PFSK-1 (cell line): ENCODE measurements at regions not wholly inside any gene's neighbourhood (a gene's known extent, or its start where the extent isn't known, plus 50 kb on each side); places are given as distances from the start of the nearest gene placed in this dataset.

Source experiments
- FOXP2 ChIP-seq: optimal IDR thresholded peaks from 2 replicates; pipeline ENCODE3; 2011; ENCODE audit warnings: borderline replicate concordance, control low read depth, inconsistent platforms; ENCODE audit not compliant: insufficient read depth; ENCODE audit errors: extremely low read length, extremely low read depth
- POLR2AphosphoS5 ChIP-seq: IDR thresholded peaks from 2 replicates; pipeline ENCODE4 v1.6.1; 2012; ENCODE audit warnings: low read depth, mild to moderate bottlenecking, control low read depth, low read length, moderate library complexity
- REST ChIP-seq, 2 experiments: IDR thresholded peaks; 2 replicates each; pipeline versions ENCODE4 v1.6.1 to v1.8.0; 2011 to 2012; ENCODE audit warnings: low read depth in 2 of 2, low read length in 2 of 2, control low read depth in 1 of 2, inconsistent platforms in 1 of 2, mild to moderate bottlenecking in 1 of 2, moderate library complexity in 1 of 2; ENCODE audit not compliant: insufficient read depth in 1 of 2
- SIN3A ChIP-seq: IDR thresholded peaks from 2 replicates; pipeline ENCODE4 v1.6.1; 2012; ENCODE audit warnings: mild to moderate bottlenecking, low read length, moderate library complexity, borderline replicate concordance; ENCODE audit not compliant: insufficient read depth
- TAF1 ChIP-seq: IDR thresholded peaks from 2 replicates; pipeline ENCODE4 v1.6.1; 2012; ENCODE audit warnings: low read length, control low read depth, borderline replicate concordance; ENCODE audit not compliant: insufficient read depth

DNA sequence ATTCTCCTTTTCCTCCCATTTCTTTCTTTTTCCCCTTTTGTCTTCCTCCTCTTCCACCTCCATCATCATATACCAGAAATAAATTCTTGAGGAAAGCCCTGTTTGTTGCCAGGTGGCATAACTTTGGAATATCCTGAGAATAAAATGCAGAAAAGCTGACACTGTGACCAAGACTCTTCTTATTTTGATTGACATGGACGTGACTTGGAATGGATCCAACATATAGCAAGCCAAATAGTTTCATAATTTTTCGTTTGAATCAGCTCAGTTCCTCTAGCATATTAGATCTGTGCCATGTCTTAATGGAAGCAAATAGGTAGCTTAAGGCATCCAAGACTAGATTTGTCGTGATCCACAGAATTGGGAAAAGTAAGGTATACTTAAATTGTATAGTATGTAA lies 354.7 kb upstream of the FIGN start:
- TF ChIP-seq SIN3A: no peak
- TF ChIP-seq FOXP2: no peak
- no peak for TF ChIP-seq POLR2AphosphoS5

DNA sequence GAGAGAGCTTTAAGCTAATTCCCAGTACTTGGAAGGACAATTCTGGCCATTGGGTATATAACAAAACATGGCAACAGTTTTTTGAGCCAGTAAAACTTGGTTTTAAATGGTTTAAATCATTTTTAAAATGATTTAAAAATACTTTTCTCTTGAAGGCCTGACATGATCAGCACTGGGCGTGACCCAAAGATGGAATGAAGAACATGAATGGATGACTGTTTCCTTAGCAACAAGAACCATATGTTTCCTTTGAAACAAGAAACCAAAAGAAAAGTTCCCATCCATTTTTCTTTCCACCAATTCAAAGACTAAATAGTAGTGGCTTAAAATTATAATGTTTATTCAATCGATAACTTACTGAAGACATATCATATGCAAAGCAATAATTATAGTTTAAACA lies 348.3 kb upstream of the FIGN start:
- TF ChIP-seq POLR2AphosphoS5: no peak
- no peak for TF ChIP-seq FOXP2
- no peak for TF ChIP-seq TAF1
- TF ChIP-seq SIN3A: no peak
- TF ChIP-seq REST (IDR thresholded peaks at IDR 0.05; ENCODE audit: insufficient read depth in 1 of 2, low read depth in 2 of 2, low read length in 2 of 2): no peak

GRCh38 chr2:164080486-164080885 lies 344.7 kb upstream of the FIGN start:
- TF ChIP-seq SIN3A (no peak), TAF1 (no peak), POLR2AphosphoS5 (no peak), FOXP2 (no peak), REST (IDR thresholded peaks at IDR 0.05; ENCODE audit: insufficient read depth in 1 of 2, low read depth in 2 of 2, low read length in 2 of 2) (no peak)

GRCh38 chr2:164079258-164079657 lies 343.4 kb upstream of the FIGN start:
- TF ChIP-seq REST (IDR thresholded peaks at IDR 0.05; ENCODE audit: insufficient read depth in 1 of 2, low read depth in 2 of 2, low read length in 2 of 2) (no peak), TAF1 (no peak), SIN3A (no peak), FOXP2 (no peak), POLR2AphosphoS5 (no peak)

- TF ChIP-seq POLR2AphosphoS5 (no peak), SIN3A (no peak), TAF1 (no peak), REST (IDR thresholded peaks at IDR 0.05; ENCODE audit: insufficient read depth in 1 of 2, low read depth in 2 of 2, low read length in 2 of 2) (no peak), FOXP2 (no peak)
These were observed 342.6 kb upstream of the FIGN start for GRCh38 chr2:164078421-164078820.
